GM19395 (cell line): ENCODE measurements at regions not wholly inside any gene's neighbourhood (a gene's known extent, or its start where the extent isn't known, plus 50 kb on each side); places are given as distances from the start of the nearest gene placed in this dataset.
"Not testable (repeated sequence)": the region's sequence is repeated elsewhere in the genome, so short reads cannot be mapped to it uniquely, and the experiment has no call there.

Experiments
- ATAC-seq: cut with Tn5 transposase; IDR thresholded peaks from one replicate; pipeline ENCODE4 v1.9.1; 2021; ENCODE audit warnings: mild to moderate bottlenecking, moderate library complexity; ENCODE audit not compliant: unreplicated experiment

- ATAC-seq: no peak
Observed at GRCh38 chr1:47593013-47593568, 155.2 kb downstream of the FOXD2 start.

DNA sequence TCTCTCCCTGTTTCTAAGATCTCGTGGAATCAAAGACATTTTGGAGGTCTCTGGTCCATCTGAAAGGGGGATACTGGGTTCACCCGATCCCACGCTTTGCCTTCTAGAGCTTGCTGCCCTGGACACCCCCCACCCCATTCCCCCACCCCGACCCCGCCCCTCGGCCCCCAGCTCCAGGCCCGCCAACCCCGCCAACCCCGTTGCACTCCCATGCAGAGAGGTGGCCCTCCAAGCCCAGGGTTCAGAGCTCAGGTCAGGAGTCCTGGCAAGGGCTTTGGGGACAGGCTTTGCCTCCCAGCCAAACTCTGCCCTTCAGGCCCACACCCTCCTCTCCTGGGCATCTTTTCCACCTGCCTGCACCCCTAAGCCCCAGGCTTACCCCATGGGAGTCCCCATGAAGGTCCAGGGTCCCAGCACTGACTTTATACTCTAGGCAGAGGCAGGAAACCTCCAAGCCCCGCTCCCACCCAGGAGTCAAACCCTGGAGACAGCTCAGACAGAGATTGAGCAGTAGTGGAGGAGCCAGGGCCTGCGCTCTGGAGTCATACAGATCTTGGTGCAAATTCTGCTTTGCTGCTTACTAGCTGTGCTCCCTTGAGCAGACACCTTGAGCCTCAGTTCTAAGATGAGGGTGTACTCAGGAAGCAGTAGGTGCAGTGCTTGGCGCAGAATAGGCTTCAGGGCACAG, 155.9 kb downstream of the FOXD2 start:
- ATAC-seq: no peak

GRCh38 chr1:47594627-47595026, 156.8 kb downstream of the FOXD2 start:
- ATAC-seq: no peak

GRCh38 chr1:47596328-47596727, 158.5 kb downstream of the FOXD2 start:
- no peak for ATAC-seq

- no peak for ATAC-seq
Observed at GRCh38 chr1:47598357-47598756, 160.5 kb downstream of the FOXD2 start.

DNA sequence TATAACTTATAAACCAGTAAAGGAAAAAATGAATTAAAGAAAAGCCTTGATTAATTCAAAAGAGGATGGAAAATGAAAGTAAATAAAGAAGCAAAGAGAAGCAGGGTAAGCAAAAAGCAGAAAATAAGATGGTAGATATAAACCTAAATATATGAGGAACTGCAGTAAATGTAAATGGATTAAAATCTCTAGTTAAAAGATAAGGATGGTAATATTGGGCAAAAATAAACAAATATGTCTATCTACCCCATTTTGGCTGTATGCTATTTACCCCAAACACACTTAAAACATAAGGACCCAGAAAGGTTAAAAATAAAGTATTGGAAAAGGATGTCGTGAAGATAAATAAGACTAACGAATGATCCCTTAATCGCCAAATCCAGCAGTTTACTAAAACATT, 161.9 kb downstream of the FOXD2 start:
- ATAC-seq: no peak

DNA sequence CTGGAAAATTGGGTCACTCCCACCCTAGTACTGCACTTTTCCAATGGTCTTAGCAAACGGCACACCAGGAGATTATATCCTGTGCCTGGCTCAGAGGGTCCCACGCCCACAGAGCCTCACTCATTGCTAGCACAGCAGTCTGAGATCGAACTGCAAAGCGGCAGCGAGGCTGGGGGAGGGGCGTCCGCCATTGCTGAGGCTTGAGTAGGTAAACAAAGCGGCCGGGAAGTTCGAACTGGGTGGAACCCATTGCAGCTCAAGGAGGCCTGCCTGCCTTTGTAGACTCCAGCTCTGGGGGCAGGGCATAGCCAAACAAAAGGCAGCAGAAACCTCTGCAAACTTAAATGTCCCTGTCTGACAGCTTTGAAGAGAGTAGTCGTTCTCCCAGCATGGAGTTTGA, 164.6 kb downstream of the FOXD2 start:
- ATAC-seq: not testable (repeated sequence)

DNA sequence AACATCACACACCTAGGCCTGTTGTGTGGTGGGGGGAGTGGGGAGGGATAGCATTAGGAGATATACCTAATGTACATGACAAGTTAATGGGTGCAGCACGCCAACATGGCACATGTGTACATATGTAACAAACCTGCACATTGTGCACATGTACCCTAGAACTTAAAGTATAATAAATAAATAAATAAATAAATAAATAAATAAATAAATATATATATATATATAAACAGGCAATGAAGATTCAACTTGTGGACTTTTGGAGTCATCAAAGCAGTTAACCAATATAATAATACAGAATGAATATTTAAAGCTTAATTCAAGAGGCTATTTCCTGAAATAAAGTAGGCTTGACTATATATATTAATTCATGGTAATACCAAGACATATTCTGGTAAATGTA, 167.0 kb downstream of the FOXD2 start:
- not testable (repeated sequence) for ATAC-seq

DNA sequence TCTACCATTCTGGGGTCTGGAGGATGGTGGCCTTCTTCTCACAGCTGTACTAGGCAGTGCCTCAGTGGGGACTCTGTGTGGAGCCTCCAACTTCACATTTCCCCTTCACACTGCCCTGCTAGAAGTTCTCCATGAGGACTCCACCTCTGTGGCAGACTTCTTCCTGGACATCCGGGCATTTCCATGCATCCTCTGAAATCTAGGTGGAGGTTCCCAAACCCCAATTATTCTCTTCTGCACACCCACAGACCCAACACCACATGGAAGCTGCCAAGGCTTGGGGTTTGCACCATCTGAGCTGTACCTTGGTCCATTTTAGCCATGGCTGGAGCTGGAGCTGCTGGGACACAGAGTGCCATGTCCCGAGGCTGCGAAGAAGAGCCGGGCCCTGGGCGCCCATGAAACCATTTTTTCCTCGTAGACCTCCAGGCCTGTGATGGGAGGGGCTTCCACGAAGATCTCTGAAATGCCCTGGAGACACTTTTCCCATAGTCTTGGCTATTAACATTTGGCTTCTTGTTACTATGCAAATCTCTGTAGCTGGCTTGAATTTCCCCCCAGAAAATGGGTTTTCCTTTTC, 170.5 kb downstream of the FOXD2 start:
- ATAC-seq: no peak

GRCh38 chr1:47611992-47612391, 174.1 kb downstream of the FOXD2 start:
- ATAC-seq: no peak

DNA sequence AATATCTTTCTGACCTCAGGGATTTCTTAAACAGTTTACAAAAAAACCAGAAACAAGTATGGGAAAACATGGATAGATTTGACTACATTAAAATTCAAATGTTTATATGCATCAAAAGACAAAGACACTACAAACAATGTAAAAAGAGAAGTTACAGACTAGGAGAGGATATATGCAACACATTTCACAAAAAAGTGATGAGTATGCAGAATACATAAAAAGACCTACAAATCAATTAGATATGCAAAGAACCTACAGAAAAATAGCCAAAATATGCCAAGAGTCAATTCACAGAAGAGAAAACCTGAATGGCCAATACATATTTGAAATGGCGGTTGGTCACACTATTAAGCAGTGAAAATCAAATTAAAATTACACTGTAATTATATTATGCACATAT, 175.0 kb downstream of the FOXD2 start:
- ATAC-seq: no peak

DNA sequence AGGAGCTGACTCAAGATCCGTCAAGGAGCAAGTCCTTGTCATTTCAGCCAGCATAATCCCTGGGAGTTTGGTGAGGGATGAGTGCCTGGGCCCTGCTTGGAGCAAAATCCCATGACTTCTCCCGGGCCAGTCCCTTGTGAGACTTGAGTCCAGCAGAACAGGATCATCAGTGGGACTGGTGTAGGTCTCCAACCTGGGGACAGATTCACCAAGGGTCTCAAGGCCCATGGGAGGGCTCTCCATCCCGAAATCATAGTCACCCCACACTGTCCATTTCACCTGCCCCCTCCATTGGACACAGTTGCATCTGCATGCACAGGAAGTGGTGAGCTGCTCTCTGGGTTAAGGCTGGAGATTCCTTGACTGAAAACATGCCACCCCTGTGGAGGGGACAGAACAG, 178.2 kb downstream of the FOXD2 start:
- no peak for ATAC-seq

GRCh38 chr1:47616906-47617305, 179.1 kb downstream of the FOXD2 start:
- ATAC-seq: no peak

GRCh38 chr1:47617381-47618221, 179.8 kb downstream of the FOXD2 start:
- ATAC-seq: no peak

DNA sequence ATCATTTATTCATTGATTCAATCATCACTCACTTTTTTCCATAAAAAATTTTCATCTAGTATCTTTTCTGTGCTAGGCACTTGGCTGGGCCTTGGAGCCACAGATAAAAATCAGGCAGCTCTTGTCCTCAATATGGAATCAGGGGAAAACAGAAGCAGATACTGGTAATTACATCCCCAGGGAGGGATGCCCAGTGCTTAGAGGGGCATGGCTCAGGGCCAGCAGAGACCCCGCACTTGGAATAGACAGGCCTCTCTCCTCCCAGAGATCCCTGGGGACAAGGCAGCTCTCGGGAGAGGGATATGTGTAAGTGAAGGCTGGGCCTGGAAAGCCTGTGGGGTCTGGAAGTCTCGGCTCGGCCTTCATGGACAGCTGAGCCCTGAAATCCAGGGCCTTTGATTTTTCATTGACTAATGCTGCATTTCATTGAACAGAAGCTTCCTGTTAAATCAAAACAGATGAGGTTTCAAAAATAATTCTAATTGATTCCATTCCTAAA, 180.4 kb downstream of the FOXD2 start:
- ATAC-seq: no peak

DNA sequence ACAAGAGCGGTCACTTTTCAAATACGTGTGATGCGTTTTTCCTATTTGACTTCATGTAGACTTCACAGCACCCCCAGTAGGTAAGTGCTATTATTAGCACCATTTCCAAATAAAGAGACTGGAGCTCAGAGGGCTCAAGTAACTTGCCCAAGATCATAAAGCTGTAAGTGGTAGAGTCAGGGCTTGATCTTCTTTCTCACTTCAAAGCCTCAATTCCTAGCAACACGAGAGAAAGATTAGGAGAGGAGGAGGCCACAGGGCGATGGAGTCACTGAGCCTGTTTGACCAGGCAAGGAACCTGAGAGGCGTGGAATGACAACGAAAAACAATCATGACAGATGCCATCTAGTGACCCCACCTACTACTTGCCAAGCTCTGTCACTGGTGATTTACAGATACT, 181.0 kb downstream of the FOXD2 start:
- no peak for ATAC-seq

GRCh38 chr1:47621483-47621882, 183.6 kb downstream of the FOXD2 start:
- no peak for ATAC-seq

- ATAC-seq: no peak
Observed at GRCh38 chr1:47621977-47622376, 184.1 kb downstream of the FOXD2 start.

- no peak for ATAC-seq
Observed at GRCh38 chr1:47622776-47623556, 185.1 kb downstream of the FOXD2 start.

GRCh38 chr1:47623557-47623940, 185.7 kb downstream of the FOXD2 start:
- ATAC-seq: no peak

- ATAC-seq: no peak
Observed at GRCh38 chr1:47624531-47624930, 186.7 kb downstream of the FOXD2 start.
